Keratinocyte (primary cell): ENCODE measurements at regions not wholly inside any gene's neighbourhood (a gene's known extent, or its start where the extent isn't known, plus 50 kb on each side); places are given as distances from the start of the nearest gene placed in this dataset.

Source experiments
- DNase-seq: peaks from one replicate; pipeline ENCODE4 v3.0.0-alpha.2; 2011; ENCODE audit warnings: low read depth, missing footprints, low spot score
- FAIRE-seq: peaks from 2 replicates; lab custom pipeline; 2011; peaks lifted over from hg19 to GRCh38; lab: Jason Lieb, UNC
- H2AFZ ChIP-seq: 2 replicates; pipeline ENCODE4 v1.6.0; 2012; ENCODE audit warnings: low read length, control low read depth, inconsistent platforms; ENCODE audit not compliant: control insufficient read depth
- H3K27ac ChIP-seq: 2 replicates; pipeline ENCODE4 v1.5.1; 2011; ENCODE audit warnings: low read length; ENCODE audit not compliant: control insufficient read depth, insufficient read depth
- H3K27me3 ChIP-seq: 3 replicates; pipeline ENCODE4 v1.6.0; 2011; ENCODE audit warnings: low read length; ENCODE audit not compliant: control insufficient read depth, insufficient read depth; ENCODE audit errors: extremely low read depth
- H3K36me3 ChIP-seq, 2 experiments: 2 replicates in 1 of 2; 3 replicates in 1 of 2; pipeline ENCODE4 v1.5.1; 2011; ENCODE audit warnings: low read length in 2 of 2, mild to moderate bottlenecking in 1 of 2; ENCODE audit not compliant: control insufficient read depth in 2 of 2, insufficient read depth in 2 of 2; ENCODE audit errors: extremely low read depth in 1 of 2
- H3K4me1 ChIP-seq: 3 replicates; pipeline ENCODE4 v1.5.1; 2011; ENCODE audit warnings: low read length; ENCODE audit not compliant: control insufficient read depth, insufficient read depth; ENCODE audit errors: extremely low read depth
- H3K4me2 ChIP-seq: 3 replicates; pipeline ENCODE4 v1.6.0; 2011; ENCODE audit warnings: low read depth, low read length; ENCODE audit not compliant: control insufficient read depth, insufficient read depth; ENCODE audit errors: extremely low read depth
- H3K4me3 ChIP-seq, 3 experiments: fragments of 200-600 bp in 1 of 3; sonication (generic) in 1 of 3; 2 replicates in 2 of 3; 3 replicates in 1 of 3; pipeline ENCODE4 v1.5.1; 2011 to 2016; ENCODE audit warnings: low read length in 3 of 3, mild to moderate bottlenecking in 3 of 3, control low read depth in 2 of 3, inconsistent platforms in 1 of 3, low read depth in 1 of 3, mixed read lengths in 1 of 3, mixed run types in 1 of 3, moderate library complexity in 1 of 3; ENCODE audit not compliant: control insufficient read depth in 2 of 3, insufficient read depth in 2 of 3; ENCODE audit errors: extremely low read depth in 1 of 3
- H3K79me2 ChIP-seq: 2 replicates; pipeline ENCODE4 v1.6.0; 2012; ENCODE audit warnings: low read length; ENCODE audit not compliant: control insufficient read depth, insufficient read depth
- H3K9ac ChIP-seq: 3 replicates; pipeline ENCODE4 v1.6.0; 2011; ENCODE audit warnings: low read length; ENCODE audit not compliant: control insufficient read depth, insufficient read depth; ENCODE audit errors: extremely low read depth
- H3K9me1 ChIP-seq: 3 replicates; pipeline ENCODE4 v1.6.0; 2011; ENCODE audit warnings: low read length; ENCODE audit not compliant: control insufficient read depth, insufficient read depth; ENCODE audit errors: extremely low read depth
- H3K9me3 ChIP-seq: 2 replicates; pipeline ENCODE4 v1.5.1; 2012; ENCODE audit warnings: low read depth, low read length; ENCODE audit not compliant: control insufficient read depth
- H4K20me1 ChIP-seq: 3 replicates; pipeline ENCODE4 v1.6.0; 2011; ENCODE audit warnings: low read length; ENCODE audit not compliant: control insufficient read depth, insufficient read depth; ENCODE audit errors: extremely low read depth
- EZH2 ChIP-seq: IDR thresholded peaks from one replicate; pipeline ENCODE4 v1.6.1; 2012; ENCODE audit warnings: inconsistent platforms, mild to moderate bottlenecking, low read length, moderate library complexity
- dilution Hi-C: fragments of 300-500 bp; cut with MboI; formaldehyde crosslinking; loops from one replicate; pipeline ENCODE4 v1.7.0; 2020; ENCODE audit warnings: low sequenced_read_pairs; ENCODE audit not compliant: extremely low pct_ligation_motif_present
- TF ChIP-seq, protein P1 (sequence below), 3 experiments: IDR thresholded peaks in 1 of 3; conservative IDR thresholded peaks in 1 of 3; optimal IDR thresholded peaks in 1 of 3; 2 replicates in 2 of 3; 3 replicates in 1 of 3; pipeline versions ENCODE3 to v1.5.1; 2011; ENCODE audit warnings: low read length in 3 of 3, mild to moderate bottlenecking in 3 of 3, moderate library complexity in 2 of 3, control low read depth in 1 of 3, inconsistent platforms in 1 of 3; ENCODE audit not compliant: insufficient read depth in 2 of 3; ENCODE audit errors: extremely low read depth in 1 of 3

DNA sequence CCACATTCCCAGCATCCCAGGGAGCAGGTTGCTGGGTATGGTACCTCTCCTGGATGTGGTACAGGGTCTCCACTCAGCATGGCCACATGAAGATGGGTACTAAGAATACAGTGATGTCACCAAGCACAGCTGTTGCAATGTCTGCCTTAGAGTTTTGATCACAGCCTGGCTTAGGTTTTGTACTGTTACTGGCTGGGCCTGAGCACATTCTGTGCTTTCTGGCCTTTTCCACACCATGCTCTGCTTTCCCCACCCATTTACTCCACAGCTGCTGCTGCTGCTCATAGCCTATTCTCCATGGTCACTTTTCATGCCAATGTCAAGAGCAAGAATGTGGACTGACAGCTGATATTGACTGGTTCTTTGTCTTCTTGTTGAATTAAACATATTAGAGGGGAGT, 481.9 kb downstream of the ARHGEF28 start:
- Histone ChIP-seq H3K4me2 (no peak overlapping the region), H3K79me2 (no peaks in the 10 kb centered on the region), H3K4me1 (no peaks in the 10 kb centered on the region), H3K36me3 (no peaks in the 10 kb centered on the region), H3K9me3 (no peaks in the 10 kb centered on the region), H3K27ac (no peak overlapping the region), H3K9ac (no peak overlapping the region), H3K9me1 (no peaks in the 10 kb centered on the region), H3K27me3 (no peaks in the 10 kb centered on the region), H4K20me1 (no peaks in the 10 kb centered on the region), H3K4me3 (no peak overlapping the region), H2AFZ (no peak overlapping the region)
- dilution Hi-C loops: no loop called here
- TF ChIP-seq EZH2: no peak
- TF ChIP-seq, protein P1, sequence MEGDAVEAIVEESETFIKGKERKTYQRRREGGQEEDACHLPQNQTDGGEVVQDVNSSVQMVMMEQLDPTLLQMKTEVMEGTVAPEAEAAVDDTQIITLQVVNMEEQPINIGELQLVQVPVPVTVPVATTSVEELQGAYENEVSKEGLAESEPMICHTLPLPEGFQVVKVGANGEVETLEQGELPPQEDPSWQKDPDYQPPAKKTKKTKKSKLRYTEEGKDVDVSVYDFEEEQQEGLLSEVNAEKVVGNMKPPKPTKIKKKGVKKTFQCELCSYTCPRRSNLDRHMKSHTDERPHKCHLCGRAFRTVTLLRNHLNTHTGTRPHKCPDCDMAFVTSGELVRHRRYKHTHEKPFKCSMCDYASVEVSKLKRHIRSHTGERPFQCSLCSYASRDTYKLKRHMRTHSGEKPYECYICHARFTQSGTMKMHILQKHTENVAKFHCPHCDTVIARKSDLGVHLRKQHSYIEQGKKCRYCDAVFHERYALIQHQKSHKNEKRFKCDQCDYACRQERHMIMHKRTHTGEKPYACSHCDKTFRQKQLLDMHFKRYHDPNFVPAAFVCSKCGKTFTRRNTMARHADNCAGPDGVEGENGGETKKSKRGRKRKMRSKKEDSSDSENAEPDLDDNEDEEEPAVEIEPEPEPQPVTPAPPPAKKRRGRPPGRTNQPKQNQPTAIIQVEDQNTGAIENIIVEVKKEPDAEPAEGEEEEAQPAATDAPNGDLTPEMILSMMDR (optimal IDR thresholded peaks at IDR 0.05 in 1 of 3, IDR thresholded peaks at IDR 0.05 in 1 of 3, conservative IDR thresholded peaks at IDR 0.05 in 1 of 3; ENCODE audit: extremely low read depth in 1 of 3, insufficient read depth in 2 of 3, low read length in 3 of 3): no peak
- DNase-seq (no peak), FAIRE-seq (no peak)

DNA sequence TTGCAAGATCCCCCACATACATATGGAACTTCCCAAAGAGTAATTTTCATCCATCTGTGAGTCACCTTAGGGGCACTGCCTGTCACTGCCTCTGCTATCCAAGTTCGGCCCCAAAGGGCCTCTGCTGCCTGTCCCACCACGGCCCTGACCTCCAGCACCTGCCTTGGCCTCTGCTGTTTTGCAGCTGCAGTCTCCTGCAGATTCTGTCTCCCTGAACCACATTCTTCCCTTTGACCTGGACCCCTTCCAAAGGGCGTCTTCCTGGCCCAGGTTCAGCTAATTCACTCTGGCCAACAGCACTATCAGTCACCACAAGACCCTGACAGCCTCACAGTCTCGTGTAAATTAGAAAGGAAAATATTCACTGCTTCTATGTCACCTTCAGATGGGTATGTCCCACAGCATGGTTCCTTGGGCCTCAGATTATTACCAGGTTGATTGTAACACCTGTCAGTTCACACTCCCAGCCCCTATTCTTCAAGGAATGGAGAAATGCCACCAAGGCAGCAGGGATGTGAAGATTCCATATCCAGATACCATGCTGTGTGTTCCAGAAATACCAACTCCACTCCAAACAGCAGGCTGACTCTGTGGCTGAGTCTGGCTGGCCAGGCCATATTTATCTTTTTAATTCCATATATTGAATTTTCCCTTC, 479.3 kb downstream of the ARHGEF28 start:
- TF ChIP-seq, protein P1 (optimal IDR thresholded peaks at IDR 0.05 in 1 of 3, IDR thresholded peaks at IDR 0.05 in 1 of 3, conservative IDR thresholded peaks at IDR 0.05 in 1 of 3; ENCODE audit: extremely low read depth in 1 of 3, insufficient read depth in 2 of 3, low read length in 3 of 3): no peak
- dilution Hi-C loops: no loop called here
- H3K9me1 ChIP-seq: no peaks in the 10 kb centered on the region

More for the DNA sequence above, 479.3 kb downstream of the ARHGEF28 start:
- Histone ChIP-seq H3K4me1 (no peaks in the 10 kb centered on the region), H2AFZ (no peak overlapping the region), H3K9me3 (no peaks in the 10 kb centered on the region), H3K9ac (no peak overlapping the region), H4K20me1 (no peaks in the 10 kb centered on the region), H3K4me3 (no peak overlapping the region), H3K4me2 (no peak overlapping the region), H3K27me3 (no peaks in the 10 kb centered on the region), H3K79me2 (no peaks in the 10 kb centered on the region), H3K36me3 (no peaks in the 10 kb centered on the region), H3K27ac (no peak overlapping the region)
- no peak for FAIRE-seq
- DNase-seq: no peak
